Panc1 (cell line): ENCODE measurements at regions not wholly inside any gene's neighbourhood (a gene's known extent, or its start where the extent isn't known, plus 50 kb on each side); places are given as distances from the start of the nearest gene placed in this dataset.

ENCODE experiments used
- ATAC-seq: fragments of 200-7000 bp; cut with Tn5 transposase; 2 replicates; pipeline ENCODE4 v1.9.1; 2020; ENCODE audit warnings: mild to moderate bottlenecking, moderate library complexity
- BruUV-seq: library from RNA; stranded (reverse); fragments of 400-500 nt; replicated peaks from 2 replicates; lab custom pipeline; 2021; lab: Mats Ljungman, UMichigan
- CTCF ChIA-PET: fragments of 300-600 bp; sonication (Branson Sonifier 250); formaldehyde crosslinking; loops from one replicate; lab custom pipeline; 2022; ENCODE audit warnings: antibody characterized with exemption; lab: Charles Lee
- POLR2A ChIA-PET: fragments of 300-600 bp; sonication (Branson Sonifier 250); formaldehyde crosslinking; loops from one replicate; lab custom pipeline; 2022; ENCODE audit warnings: antibody characterized with exemption; lab: Charles Lee
- DNase-seq: peaks from one replicate; pipeline ENCODE4 v3.0.0-alpha.2; 2010; ENCODE audit warnings: low read depth, low spot score
- H3K27ac ChIP-seq: 2 replicates; pipeline ENCODE4 v1.5.1; 2011; ENCODE audit warnings: mild to moderate bottlenecking, low read length, inconsistent platforms
- H3K27me3 ChIP-seq: fragments of 200-500 bp; sonication (Bioruptor generic); 2 replicates; pipeline ENCODE4 v1.6.0; 2014; ENCODE audit warnings: low read length, inconsistent platforms; ENCODE audit not compliant: control insufficient read depth, insufficient read depth
- H3K36me3 ChIP-seq: fragments of 200-500 bp; sonication (Bioruptor generic); 2 replicates; pipeline ENCODE4 v1.5.1; 2014; ENCODE audit warnings: inconsistent platforms, mild to moderate bottlenecking, low read length, moderate library complexity; ENCODE audit not compliant: control insufficient read depth, insufficient read depth
- H3K4me1 ChIP-seq: 2 replicates; pipeline ENCODE4 v1.5.1; 2011; ENCODE audit warnings: inconsistent platforms, mild to moderate bottlenecking, low read length, moderate library complexity; ENCODE audit not compliant: control insufficient read depth, insufficient read depth
- H3K4me3 ChIP-seq, 2 experiments: 2 replicates each; pipeline ENCODE4 v1.5.1; 2011 to 2012; ENCODE audit warnings: low read depth in 2 of 2, low read length in 2 of 2, mild to moderate bottlenecking in 2 of 2, inconsistent platforms in 1 of 2, moderate library complexity in 1 of 2
- H3K9me3 ChIP-seq: fragments of 200-500 bp; sonication (Bioruptor generic); 2 replicates; pipeline ENCODE4 v1.5.1; 2014; ENCODE audit warnings: low read depth, mild to moderate bottlenecking, inconsistent platforms, low read length, moderate library complexity; ENCODE audit not compliant: control insufficient read depth, insufficient read depth
- CTCF ChIP-seq: fragments of 450-650 bp; IDR thresholded peaks from 2 replicates; pipeline ENCODE4 v1.5.1; 2017; ENCODE audit warnings: mild to moderate bottlenecking
- POLR2AphosphoS5 ChIP-seq: IDR thresholded peaks from 2 replicates; pipeline ENCODE4 v1.6.1; 2012; ENCODE audit warnings: mild to moderate bottlenecking, low read depth, low read length, moderate library complexity
- REST ChIP-seq, 2 experiments: IDR thresholded peaks; 2 replicates each; pipeline ENCODE4 v1.6.1; 2011 to 2012; ENCODE audit warnings: low read depth in 2 of 2, control low read depth in 1 of 2, low read length in 1 of 2, mild to moderate bottlenecking in 1 of 2, moderate library complexity in 1 of 2; ENCODE audit not compliant: insufficient read depth in 1 of 2
- SIN3A ChIP-seq: IDR thresholded peaks from 2 replicates; pipeline ENCODE4 v1.6.1; 2012; ENCODE audit warnings: low read depth, mild to moderate bottlenecking, low read length, moderate library complexity, borderline replicate concordance; ENCODE audit not compliant: insufficient read depth
- TCF7L2 ChIP-seq: IDR thresholded peaks from 2 replicates; pipeline ENCODE4 v1.6.1; 2011; ENCODE audit warnings: mild to moderate bottlenecking, low read depth, low read length, inconsistent platforms
- in situ Hi-C: cut with HindIII; loops from 2 replicates; pipeline ENCODE4 v1.10.0; 2016; ENCODE audit warnings: low sequenced_read_pairs, low pct_unique_long_range_greater_than_20kb
- intact Hi-C: fragments of 100-400 bp; cut with micrococcal nuclease; formaldehyde crosslinking; loops from one replicate; pipeline ENCODE4 v1.10.0; 2022; ENCODE audit not compliant: unreplicated experiment

GRCh38 chr2:118524911-118525310, 322.5 kb downstream of the EN1 start:
- Histone ChIP-seq H3K27ac (no peak overlapping the region), H3K4me3 (no peak overlapping the region), H3K27me3 (no peaks in the 10 kb centered on the region), H3K36me3 (no peaks in the 10 kb centered on the region), H3K9me3 (peaks cover 9% of the 10 kb centered on the region; the same call in 1 of the 2 replicates), H3K4me1 (no peaks in the 10 kb centered on the region)
- TF ChIP-seq TCF7L2 (no peak), SIN3A (no peak), REST (IDR thresholded peaks at IDR 0.05; ENCODE audit: insufficient read depth in 1 of 2, low read depth in 2 of 2, low read length in 1 of 2) (no peak), CTCF (no peak), POLR2AphosphoS5 (no peak)
- intact Hi-C loops (no loop called here), in situ Hi-C loops (no loop called here)
- no TSS peak for BruUV-seq
- CTCF ChIA-PET: no interaction called here
- POLR2A ChIA-PET: no interaction called here
- no peak for DNase-seq
- ATAC-seq: no peak

- Histone ChIP-seq H3K9me3 (peaks cover 13% of the 10 kb centered on the region; the same call in 1 of the 2 replicates), H3K36me3 (no peaks in the 10 kb centered on the region), H3K4me3 (no peak overlapping the region), H3K27me3 (no peaks in the 10 kb centered on the region), H3K27ac (no peak overlapping the region), H3K4me1 (no peaks in the 10 kb centered on the region)
- no peak for ATAC-seq
- in situ Hi-C loops (no loop called here), intact Hi-C loops (no loop called here)
- CTCF ChIA-PET: no interaction called here
- TF ChIP-seq REST (IDR thresholded peaks at IDR 0.05; ENCODE audit: insufficient read depth in 1 of 2, low read depth in 2 of 2, low read length in 1 of 2) (no peak), POLR2AphosphoS5 (no peak), CTCF (no peak), TCF7L2 (no peak), SIN3A (no peak)
- POLR2A ChIA-PET: no interaction called here
- no peak for DNase-seq
- BruUV-seq: no TSS peak
Observed at GRCh38 chr2:118523761-118524160, 323.7 kb downstream of the EN1 start.
